MM.1S (cell line): ENCODE measurements at regions not wholly inside any gene's neighbourhood (a gene's known extent, or its start where the extent isn't known, plus 50 kb on each side); places are given as distances from the start of the nearest gene placed in this dataset.

Experiments
- DNase-seq: peaks from one replicate; pipeline ENCODE4 v3.0.0-alpha.2; 2015
- H2AFZ ChIP-seq: fragments of 300-600 bp; sonication (generic); 2 replicates; pipeline ENCODE4 v1.6.0; 2016; ENCODE audit warnings: antibody characterized with exemption, low read length
- H3F3A ChIP-seq: fragments of 300-600 bp; sonication (generic); 2 replicates; pipeline ENCODE4 v1.6.1; 2016; ENCODE audit warnings: mild to moderate bottlenecking, antibody characterized with exemption, low read length, moderate library complexity, mixed read lengths; ENCODE audit not compliant: insufficient read depth
- H3K27ac ChIP-seq: fragments of 300-600 bp; sonication (generic); 2 replicates; pipeline ENCODE4 v1.5.1; 2016; ENCODE audit warnings: mild to moderate bottlenecking, low read length
- H3K27me3 ChIP-seq: fragments of 300-600 bp; sonication (generic); replicated peaks from 2 replicates; pipeline ENCODE4 v1.6.0; 2016; ENCODE audit warnings: low read length; ENCODE audit not compliant: insufficient read depth
- H3K36me3 ChIP-seq: fragments of 300-600 bp; sonication (generic); replicated peaks from 2 replicates; pipeline ENCODE4 v1.6.1; 2016; ENCODE audit warnings: mild to moderate bottlenecking, low read length, mixed read lengths; ENCODE audit not compliant: insufficient read depth
- H3K4me1 ChIP-seq: fragments of 300-600 bp; sonication (generic); 2 replicates; pipeline ENCODE4 v1.6.1; 2016; ENCODE audit warnings: low read length, mixed read lengths
- H3K4me2 ChIP-seq: fragments of 300-600 bp; sonication (generic); 2 replicates; pipeline ENCODE4 v1.6.0; 2016; ENCODE audit warnings: low read depth, low read length
- H3K4me3 ChIP-seq: fragments of 300-600 bp; sonication (generic); 2 replicates; pipeline ENCODE4 v1.5.1; 2016; ENCODE audit warnings: low read length, mixed read lengths
- H3K79me2 ChIP-seq: fragments of 300-600 bp; sonication (generic); 2 replicates; pipeline ENCODE4 v1.6.1; 2016; ENCODE audit warnings: mixed run types, low read length, mixed read lengths
- H3K9ac ChIP-seq: fragments of 300-600 bp; sonication (generic); 2 replicates; pipeline ENCODE4 v1.6.1; 2016; ENCODE audit warnings: low read length, mixed read lengths
- H3K9me2 ChIP-seq: fragments of 300-600 bp; sonication (generic); replicated peaks from 2 replicates; pipeline ENCODE4 v1.6.1; 2016; ENCODE audit warnings: mild to moderate bottlenecking, low read length, mixed read lengths; ENCODE audit not compliant: insufficient read depth
- H3K9me3 ChIP-seq: fragments of 300-600 bp; sonication (generic); replicated peaks from 2 replicates; pipeline ENCODE4 v1.6.1; 2016; ENCODE audit warnings: mild to moderate bottlenecking, low read length, mixed read lengths; ENCODE audit not compliant: insufficient read depth
- H4K20me1 ChIP-seq: fragments of 300-600 bp; sonication (generic); 2 replicates; pipeline ENCODE4 v1.6.1; 2016; ENCODE audit warnings: mild to moderate bottlenecking, low read length, moderate library complexity, mixed read lengths; ENCODE audit not compliant: insufficient read depth
- EZH2 ChIP-seq: fragments of 300-600 bp; sonication (generic); optimal IDR thresholded peaks from 2 replicates; pipeline ENCODE3; 2017; ENCODE audit warnings: low read depth, mild to moderate bottlenecking, antibody characterized with exemption, low read length, mixed read lengths
- EZH2phosphoT487 ChIP-seq: fragments of 300-600 bp; sonication (generic); IDR thresholded peaks from 2 replicates; pipeline ENCODE4 v1.6.1; 2018; ENCODE audit warnings: antibody characterized with exemption, low read length
- TF ChIP-seq, protein P1 (sequence below): fragments of 300-600 bp; sonication (generic); IDR thresholded peaks from 2 replicates; pipeline ENCODE4 v1.5.1; 2016; ENCODE audit warnings: antibody characterized with exemption, low read length, mixed read lengths

DNA sequence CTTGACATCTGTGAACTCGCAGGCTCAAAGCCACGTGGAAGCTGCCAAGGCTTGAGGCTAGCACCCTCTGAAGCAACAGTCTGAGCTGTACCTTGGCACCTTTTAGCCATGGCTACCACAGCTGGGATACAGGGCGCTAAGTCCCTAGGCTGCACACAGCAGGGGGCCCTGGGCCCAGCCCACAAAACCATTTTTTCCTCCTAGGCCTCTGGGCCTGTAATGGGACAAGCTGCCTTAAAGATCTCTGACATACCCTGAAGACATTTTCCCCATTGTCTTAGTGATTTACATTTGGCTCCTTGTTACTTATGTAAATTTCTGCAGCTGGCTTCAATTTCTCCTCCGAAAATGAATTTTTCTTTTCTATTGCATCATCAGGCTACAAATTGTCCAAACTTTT lies 455.9 kb downstream of the TDRD3 start:
- H2AFZ ChIP-seq = no peak overlapping the region
- H3F3A ChIP-seq = no peaks in the 10 kb centered on the region
- no peaks in the 10 kb centered on the region for H3K9me3 ChIP-seq
- no peak overlapping the region for H3K27ac ChIP-seq
- no peak overlapping the region for H3K9ac ChIP-seq
- DNase-seq = no peak
- H3K27me3 ChIP-seq = no peaks in the 10 kb centered on the region
- H3K4me1 ChIP-seq = no peaks in the 10 kb centered on the region
- H3K4me3 ChIP-seq = no peak overlapping the region
- no peaks in the 10 kb centered on the region for H3K36me3 ChIP-seq
- TF ChIP-seq EZH2phosphoT487 (no peak), EZH2 (no peak)
- TF ChIP-seq, protein P1, sequence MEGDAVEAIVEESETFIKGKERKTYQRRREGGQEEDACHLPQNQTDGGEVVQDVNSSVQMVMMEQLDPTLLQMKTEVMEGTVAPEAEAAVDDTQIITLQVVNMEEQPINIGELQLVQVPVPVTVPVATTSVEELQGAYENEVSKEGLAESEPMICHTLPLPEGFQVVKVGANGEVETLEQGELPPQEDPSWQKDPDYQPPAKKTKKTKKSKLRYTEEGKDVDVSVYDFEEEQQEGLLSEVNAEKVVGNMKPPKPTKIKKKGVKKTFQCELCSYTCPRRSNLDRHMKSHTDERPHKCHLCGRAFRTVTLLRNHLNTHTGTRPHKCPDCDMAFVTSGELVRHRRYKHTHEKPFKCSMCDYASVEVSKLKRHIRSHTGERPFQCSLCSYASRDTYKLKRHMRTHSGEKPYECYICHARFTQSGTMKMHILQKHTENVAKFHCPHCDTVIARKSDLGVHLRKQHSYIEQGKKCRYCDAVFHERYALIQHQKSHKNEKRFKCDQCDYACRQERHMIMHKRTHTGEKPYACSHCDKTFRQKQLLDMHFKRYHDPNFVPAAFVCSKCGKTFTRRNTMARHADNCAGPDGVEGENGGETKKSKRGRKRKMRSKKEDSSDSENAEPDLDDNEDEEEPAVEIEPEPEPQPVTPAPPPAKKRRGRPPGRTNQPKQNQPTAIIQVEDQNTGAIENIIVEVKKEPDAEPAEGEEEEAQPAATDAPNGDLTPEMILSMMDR = no peak
- no peak overlapping the region for H3K4me2 ChIP-seq
- no peaks in the 10 kb centered on the region for H3K9me2 ChIP-seq
- H3K79me2 ChIP-seq = no peaks in the 10 kb centered on the region
- no peaks in the 10 kb centered on the region for H4K20me1 ChIP-seq

DNA sequence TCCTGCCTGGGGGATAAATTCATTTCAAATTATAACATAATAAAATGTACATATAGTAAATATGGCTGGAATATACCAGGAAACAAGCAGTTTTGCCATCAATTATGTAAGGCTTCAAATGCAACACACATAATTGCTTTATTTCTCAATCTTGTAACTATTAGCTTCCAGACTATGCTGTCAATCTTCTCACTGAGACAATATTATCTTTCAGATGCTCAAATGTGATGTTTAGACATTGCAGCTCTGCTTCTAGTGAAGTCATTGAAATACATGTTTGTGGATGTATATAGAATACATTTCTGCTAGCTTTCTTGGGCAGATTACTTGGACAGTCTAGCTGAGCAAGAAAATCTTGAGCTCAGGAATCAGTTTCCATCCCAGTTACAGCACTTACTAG lies 454.4 kb downstream of the TDRD3 start:
- TF ChIP-seq, protein P1 = no peak
- TF ChIP-seq EZH2 (no peak), EZH2phosphoT487 (no peak)
- Histone ChIP-seq H3K9me3 (no peaks in the 10 kb centered on the region), H3K9ac (no peak overlapping the region), H3K4me2 (no peak overlapping the region), H3K36me3 (no peaks in the 10 kb centered on the region), H3K4me3 (no peak overlapping the region), H3K4me1 (no peaks in the 10 kb centered on the region), H2AFZ (no peak overlapping the region), H4K20me1 (no peaks in the 10 kb centered on the region), H3K9me2 (no peaks in the 10 kb centered on the region), H3K27ac (no peak overlapping the region), H3K79me2 (no peaks in the 10 kb centered on the region), H3K27me3 (no peaks in the 10 kb centered on the region), H3F3A (no peaks in the 10 kb centered on the region)
- no peak for DNase-seq

DNA sequence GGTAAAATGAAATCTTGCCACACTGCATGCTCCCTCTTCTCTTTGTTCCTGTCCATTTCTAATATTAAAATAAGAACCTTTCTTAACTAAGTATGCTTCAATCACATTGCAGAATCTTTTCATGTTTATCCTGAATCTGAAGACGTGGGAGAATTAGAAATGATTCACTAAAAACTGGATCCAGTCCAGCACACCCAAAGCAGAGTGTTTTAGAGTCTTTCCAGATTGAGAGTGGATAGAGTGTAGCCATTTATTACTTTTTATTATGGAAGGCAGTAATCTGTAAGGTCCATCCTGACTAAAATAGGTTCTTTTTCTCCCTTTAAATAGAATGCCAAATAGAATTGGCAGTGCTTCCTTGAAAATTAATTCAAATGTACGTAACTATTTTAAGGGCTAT lies 453.5 kb downstream of the TDRD3 start:
- Histone ChIP-seq H3K4me1 (no peaks in the 10 kb centered on the region), H2AFZ (no peak overlapping the region), H3K4me3 (no peak overlapping the region), H3K79me2 (no peaks in the 10 kb centered on the region), H3K36me3 (no peaks in the 10 kb centered on the region), H3K9ac (no peak overlapping the region), H3K9me3 (no peaks in the 10 kb centered on the region), H4K20me1 (no peaks in the 10 kb centered on the region), H3K27me3 (no peaks in the 10 kb centered on the region), H3F3A (no peaks in the 10 kb centered on the region), H3K4me2 (no peak overlapping the region), H3K27ac (no peak overlapping the region), H3K9me2 (no peaks in the 10 kb centered on the region)
- TF ChIP-seq EZH2phosphoT487 (no peak), EZH2 (no peak)
- TF ChIP-seq, protein P1 = no peak
- no peak for DNase-seq
